Stimulated activated CD8-positive, alpha-beta memory T cell treated with anti-CD3 and anti-CD28 coated beads, Interleukin-15, amount 100 ng/mL, for 48 hours (primary cell): ENCODE measurements at regions not wholly inside any gene's neighbourhood (a gene's known extent, or its start where the extent isn't known, plus 50 kb on each side); places are given as distances from the start of the nearest gene placed in this dataset.
"Not testable (repeated sequence)": the region's sequence is repeated elsewhere in the genome, so short reads cannot be mapped to it uniquely, and the experiment has no call there.

Source experiments
- DNase-seq, 2 donors: peaks; one replicate each; pipeline ENCODE4 v3.0.0-alpha.2; 2020; ENCODE audit warnings: low read depth in 2 of 2

DNA sequence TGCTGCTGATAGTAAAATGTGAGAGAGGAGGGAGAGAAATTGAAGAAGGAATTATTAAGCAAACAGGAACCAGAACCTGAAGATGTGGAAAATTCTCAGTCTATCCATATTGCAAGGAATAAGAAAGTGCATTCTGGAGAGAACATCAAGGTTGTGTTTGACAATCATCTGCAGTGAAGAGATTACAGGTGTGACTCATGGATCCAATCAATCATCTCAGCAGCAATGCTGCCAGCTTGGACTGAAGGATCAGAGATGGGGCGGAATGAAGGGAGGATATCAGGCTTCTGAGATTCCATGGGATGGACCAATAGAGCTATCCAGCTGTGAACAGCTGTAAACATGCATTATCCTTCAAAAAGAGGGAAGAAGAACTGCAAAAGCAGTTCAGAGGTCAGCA is 247.3 kb downstream of the LPIN1 start:
- DNase-seq = no peak

DNA sequence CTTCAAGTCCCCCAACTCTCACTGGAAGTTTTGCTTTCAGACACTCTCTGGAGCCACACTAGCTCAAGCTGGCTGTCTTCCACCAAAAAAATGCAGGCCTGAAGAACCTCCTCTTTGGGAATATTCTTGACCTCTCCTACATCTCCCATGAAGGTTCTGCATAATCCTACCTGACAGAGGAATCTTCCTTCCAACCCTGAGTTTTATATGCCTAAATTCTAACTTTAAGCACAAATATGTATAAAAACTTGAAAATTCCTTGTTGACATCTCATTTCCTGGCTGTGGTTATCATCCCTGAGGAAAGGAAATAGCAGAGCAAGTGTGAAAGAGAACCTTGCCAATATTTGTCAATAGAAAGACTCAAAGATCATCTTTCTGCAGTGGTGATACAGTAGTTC is 249.0 kb downstream of the LPIN1 start:
- no peak for DNase-seq

DNA sequence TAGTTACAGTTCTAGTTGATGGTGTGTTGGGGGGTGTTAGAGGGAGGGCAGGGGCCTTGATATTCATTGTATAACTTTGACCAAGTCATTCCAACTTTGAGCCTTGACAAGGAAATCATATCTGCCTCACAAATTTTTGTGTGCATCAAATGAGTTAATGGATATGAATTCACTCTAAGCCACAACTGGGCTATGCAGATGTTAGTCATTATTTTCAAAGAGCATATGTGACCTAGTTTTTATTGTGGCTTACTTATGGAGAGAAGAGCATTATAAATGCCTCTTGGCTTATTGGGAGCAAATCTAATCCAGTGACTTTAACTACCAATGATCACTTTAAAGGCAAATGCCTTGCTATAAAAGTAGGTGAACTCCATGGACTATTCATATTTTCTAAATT is 250.2 kb downstream of the LPIN1 start:
- no peak for DNase-seq

DNA sequence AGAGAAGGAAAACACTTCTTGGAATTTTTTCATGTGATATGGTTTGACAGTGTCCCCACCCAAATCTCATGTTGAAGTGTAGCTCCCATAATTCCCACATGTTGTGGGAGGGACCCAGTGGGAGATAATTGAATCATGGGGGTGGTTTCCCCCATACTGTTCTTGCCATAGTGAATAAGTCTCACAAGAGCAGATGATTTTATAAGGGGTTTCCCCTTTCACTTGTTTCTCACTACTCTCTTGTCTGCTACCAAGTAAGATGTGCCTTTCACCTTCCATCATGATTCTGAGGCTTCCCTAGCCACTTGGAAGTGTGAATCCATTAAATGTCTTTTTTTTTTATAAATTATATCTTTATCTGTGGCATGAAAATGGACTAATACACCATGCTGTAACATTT is 250.7 kb downstream of the LPIN1 start:
- DNase-seq = no peak

DNA sequence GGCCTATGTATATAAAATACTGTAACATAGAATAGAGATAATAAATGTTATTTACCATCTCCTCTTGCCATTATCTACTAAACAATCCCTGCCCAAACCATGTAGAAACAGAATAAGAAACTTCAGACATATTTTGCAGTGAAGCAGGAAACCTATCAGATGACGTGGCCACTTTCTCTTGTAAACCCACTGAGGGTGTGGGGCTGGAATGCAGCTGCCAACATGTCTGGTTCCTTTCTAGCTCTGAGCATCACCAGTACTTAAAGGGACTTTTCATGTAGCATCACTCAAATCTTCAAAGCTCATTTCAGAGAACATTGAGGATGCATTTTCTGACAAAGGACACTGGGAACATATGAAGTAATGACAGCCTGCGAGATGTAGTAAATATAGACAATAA is 251.8 kb downstream of the LPIN1 start:
- no peak for DNase-seq

DNA sequence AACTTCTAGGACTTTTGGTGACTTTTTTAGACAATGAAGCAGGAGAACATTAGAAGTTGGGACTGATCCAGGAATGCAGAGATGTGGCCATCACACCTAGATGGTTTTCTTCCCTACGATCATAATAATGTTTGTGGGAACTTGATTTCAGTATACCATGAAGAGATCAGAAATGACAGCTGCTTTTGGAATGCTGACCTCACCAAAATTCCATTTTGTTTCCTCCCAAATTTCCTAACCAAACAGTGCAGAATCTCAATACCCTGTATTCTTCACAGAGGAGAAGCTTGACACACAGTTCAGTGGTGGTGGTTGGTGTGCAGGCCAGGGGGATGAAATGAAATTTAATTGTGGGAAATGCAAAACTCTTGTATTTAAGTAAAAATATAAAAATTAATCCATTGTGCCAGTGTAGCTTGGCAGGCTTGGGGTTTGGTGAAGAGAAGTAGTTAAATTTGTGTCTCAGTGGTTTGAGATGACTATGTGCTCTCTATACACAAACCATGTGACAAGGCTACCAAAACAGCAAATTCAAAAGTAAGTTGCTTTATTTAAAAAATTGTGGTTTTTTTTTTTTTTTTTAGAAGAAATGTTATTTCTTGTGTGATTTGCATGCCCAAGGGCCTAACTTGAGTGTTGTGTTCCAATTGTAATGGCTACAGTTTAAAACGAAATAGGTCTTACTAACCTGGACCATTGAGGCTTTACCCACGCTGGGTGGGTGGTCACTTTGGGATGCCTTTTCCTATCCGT is 252.4 kb downstream of the LPIN1 start:
- DNase-seq = no peak

DNA sequence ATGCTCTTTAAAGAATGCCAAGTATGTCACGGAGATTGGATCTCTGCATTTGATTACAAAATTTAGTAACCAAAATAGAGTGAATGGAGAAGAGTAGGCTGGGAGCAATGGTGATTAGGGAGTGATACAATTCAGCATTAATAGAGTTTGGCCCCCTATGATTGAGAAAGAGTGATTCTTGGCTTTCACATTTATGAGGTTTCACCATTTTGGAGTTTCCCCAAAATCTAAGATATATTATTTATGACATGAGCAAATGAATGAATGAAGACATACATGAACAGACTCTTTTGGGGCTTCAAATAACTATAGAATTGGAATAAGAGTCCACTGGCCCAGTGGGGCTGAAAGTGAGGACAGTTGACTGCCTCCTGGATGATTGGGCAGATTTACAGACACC is 255.2 kb downstream of the LPIN1 start:
- DNase-seq = no peak

DNA sequence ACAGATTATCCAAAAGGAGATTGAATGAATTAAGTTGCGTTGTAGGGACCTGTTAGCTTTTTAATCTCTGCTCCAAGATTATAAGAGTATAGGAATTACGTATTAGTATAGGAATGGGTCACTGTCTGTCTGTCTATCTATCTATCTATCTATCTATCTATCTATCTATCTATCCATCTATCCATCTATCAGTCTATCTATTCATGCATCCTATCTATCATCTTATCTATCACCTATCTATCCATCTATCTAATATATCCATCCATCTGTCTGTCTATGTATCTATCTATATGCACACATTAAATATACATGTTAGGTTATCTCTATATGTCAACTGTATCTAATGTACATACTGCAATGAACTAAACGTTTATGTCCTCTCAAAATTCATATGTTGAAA is 255.8 kb downstream of the LPIN1 start:
- no peak for DNase-seq

DNA sequence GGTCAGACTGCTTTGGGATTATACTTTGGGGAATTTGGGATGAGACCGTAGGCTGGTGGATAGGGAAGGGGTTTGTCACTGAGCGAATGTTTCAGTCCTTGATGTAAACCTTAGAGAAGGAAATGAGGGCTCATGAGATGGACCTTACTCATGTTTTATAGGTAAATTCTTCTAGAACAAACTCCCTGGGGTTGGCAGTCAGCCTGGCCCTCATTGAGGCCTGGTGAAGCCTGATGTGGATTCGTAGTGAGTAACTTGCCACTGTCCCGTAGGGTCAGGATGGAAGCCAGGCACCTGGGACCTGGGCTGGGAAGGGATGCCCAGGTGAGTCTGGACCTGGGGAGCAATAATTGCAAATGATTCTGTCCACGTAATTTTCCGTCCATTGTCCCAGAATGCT is 258.3 kb downstream of the LPIN1 start:
- DNase-seq = no peak

DNA sequence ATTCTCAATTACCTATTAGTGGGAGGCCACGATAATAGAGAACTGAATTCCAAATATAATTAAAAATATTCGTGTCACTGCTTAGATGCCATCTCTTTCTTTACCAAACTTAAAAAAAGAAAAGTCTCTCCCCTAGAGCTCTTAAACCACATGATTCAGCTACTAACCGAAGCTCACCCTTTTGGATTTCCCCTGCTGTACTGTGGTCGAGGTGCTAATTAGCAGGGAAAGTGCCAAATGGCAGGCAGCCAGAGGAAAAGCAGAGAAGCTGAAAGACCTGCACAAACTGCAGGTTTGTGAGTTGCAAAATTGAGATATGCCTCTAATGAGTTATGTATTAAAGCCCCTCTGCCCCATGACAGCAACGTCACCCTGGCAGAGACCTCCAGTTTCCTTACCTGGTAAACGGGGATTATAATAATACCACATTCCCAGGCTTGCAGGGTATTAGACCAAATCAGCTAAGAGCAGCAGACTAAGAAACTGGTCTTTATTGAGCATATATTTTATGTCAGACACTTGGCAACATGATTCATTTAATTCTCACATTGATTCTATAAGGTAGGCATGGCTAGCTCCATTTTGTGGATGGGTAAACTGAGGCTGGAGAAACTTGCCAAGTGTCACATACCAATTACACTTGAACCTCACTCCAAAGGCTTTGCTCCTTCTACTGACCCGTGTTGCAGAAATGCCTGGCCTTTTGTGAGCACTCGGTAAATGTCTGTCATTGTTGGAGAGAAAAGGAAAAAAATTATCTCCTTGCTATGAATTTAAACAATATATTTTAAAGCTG is 259.7 kb downstream of the LPIN1 start:
- DNase-seq = peak; percentile 57

DNA sequence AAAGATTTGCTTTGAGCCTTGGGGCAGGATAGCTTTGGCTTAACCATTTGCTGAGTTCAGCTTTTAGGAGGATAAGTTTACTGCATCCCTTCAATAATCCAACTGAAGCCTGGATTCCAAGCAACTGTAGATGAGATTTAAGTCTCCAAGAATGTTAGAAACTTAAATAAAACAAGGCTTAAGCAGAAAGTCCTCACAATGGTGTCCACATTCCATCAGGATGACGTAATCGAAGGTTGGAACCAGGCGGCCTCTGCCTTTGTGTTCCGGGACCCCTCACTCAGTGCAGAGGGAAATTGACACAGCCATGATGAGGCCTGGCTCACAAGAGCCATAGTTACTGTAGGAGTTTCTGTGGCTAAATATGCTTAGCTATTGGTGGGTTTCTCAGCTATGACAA is 260.4 kb downstream of the LPIN1 start:
- no peak for DNase-seq

DNA sequence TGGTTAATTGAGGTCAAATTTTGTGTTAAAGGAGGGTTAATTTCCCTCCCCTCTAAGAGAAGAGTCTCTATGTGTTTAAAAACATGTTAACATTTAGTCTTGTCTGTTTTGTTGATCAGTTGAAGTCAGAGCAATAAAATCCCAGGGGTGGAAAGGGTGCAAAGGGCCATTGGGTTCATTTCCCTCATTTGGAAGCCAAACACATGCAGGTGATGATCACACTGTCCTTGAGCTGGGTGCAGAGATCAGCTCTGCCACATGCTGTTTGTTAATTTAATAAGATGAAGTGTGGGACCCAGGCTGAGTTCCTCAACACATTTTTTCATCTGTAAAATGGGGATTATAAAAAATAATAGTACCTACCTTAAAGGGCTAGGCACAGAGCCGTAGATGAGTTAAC is 260.9 kb downstream of the LPIN1 start:
- no peak for DNase-seq

DNA sequence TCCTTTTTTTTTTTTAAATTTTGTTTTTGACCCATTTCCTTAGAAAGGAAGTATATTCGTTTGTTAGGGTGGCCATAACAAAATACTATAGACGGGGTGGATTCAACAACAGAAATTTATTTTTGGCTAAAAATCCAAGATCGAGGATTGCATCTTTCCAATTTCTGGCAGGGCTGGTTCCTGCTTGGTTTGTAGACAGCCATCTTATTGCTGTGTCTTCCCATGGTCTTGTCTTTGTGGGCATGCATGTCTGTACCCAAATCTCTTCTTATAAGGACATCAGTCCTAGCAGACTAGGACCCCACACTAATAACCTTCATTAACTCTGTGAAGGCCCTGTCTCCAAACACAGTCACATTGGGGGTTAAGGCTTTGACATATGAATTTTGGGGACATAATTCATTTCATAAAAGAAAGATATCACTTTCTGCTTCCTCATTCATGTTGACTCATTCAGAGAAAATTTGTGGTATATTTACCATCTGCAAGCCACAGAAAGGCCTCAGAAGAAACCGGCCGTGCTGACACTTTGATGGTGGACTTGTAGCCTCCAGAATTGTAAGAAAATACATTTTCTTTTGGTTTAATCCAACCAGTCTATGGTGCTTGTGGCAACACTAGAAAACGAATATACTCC is 262.1 kb downstream of the LPIN1 start:
- DNase-seq = peak in 1 of 2 donors; percentile 1

DNA sequence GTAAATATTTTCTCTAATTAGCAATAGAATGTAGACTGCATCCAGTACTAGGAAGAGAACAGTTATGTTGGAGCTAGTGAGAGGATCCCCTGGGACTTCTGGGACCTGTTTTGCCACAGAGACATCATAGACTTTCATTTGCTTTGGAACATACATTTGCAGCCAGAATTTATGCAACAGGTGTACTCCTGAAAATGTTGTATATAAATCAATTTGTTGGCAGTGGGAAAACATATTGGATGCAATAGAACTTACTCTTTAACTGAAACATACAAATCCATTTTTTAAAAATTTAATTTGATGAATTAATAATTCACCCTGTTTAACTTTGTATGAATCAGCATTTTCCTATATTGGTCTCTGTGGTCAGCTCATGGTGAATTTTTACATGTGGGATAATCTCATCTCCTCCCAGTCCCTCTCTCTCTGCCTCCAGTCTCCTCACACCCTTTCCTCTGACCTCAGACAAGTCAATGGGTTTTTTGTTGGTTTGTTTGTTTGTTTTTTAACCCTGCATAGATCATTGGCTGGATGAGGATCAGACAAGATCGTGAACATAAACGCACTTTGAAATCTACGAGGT is 263.0 kb downstream of the LPIN1 start:
- DNase-seq = no peak

DNA sequence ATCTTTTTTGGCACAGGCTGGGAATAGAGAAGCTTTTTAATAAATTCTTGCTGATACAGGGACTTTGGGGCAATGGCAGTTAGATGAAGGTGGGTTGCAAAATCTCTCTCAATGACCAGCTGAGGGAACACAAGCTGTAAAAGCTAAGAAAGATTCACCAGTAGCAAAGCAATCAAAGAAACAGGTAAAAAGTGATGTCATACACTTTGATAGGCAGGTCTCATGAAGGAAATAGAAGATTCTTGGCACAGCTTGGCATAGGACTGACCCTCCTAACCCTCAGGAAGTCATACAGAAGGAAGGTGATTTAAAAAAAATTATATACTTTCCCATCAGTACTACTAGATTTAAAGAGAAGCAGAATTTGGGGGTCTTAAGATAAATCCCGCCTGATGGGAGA is 263.6 kb downstream of the LPIN1 start:
- DNase-seq = no peak

DNA sequence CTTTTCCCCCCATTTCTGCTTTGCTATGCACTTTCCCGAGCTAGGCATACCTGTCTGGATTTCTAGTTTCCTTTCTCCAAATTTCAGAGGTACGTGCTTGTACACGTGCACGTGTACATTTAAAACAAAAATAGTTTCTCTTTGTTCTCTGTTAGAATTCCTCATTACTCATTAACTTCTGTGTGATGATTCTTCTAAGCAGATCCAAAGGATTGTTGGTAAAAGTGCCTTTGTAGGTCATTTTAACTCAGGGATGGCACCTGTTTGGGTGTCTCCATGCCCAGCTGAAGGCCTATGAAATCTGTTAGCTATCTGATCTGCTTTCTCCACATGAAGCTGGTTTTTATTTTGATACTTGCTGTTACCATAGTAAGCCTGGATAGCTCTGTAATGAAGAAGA is 264.3 kb downstream of the LPIN1 start:
- no peak for DNase-seq

DNA sequence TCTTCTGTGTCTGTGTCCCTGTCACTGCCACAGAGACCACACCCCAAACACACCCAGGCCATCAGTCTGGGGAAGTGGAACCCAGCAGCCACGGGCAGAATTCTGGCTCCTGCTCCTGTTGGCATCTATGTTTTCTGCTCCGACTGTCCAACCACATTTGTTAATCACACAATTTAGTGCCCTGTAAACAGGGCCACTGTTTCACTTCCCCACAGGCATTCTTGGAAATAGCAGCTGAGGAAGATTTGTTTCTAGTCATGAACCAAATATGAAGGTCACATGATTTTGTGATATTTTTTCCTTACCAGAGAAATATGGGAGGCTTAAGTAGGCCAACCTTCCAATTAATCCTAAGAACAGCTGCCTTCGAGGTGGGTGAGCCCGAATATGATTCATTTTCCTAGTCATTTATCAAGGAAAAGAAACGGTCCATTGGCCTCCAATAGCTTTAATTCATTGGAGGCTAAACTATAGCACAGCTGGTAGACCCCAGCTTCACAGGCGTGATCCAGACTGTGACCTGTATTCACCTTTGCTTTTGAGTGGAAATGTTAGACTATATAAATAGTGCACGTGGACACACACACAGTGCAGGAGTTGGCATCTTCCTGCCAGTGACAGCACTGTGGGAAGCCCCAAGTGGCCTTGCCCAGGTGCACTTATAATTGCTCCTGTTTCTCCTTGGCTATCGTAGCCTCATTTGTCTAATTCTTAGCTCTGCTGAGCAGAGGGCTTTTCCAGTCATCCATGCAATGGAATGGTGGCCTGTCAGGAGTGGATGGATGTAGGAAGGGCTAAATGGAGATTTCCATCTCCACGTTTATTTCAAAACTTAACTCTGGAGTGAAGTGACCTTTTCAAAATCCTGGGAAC is 267.9 kb downstream of the LPIN1 start:
- no peak for DNase-seq

DNA sequence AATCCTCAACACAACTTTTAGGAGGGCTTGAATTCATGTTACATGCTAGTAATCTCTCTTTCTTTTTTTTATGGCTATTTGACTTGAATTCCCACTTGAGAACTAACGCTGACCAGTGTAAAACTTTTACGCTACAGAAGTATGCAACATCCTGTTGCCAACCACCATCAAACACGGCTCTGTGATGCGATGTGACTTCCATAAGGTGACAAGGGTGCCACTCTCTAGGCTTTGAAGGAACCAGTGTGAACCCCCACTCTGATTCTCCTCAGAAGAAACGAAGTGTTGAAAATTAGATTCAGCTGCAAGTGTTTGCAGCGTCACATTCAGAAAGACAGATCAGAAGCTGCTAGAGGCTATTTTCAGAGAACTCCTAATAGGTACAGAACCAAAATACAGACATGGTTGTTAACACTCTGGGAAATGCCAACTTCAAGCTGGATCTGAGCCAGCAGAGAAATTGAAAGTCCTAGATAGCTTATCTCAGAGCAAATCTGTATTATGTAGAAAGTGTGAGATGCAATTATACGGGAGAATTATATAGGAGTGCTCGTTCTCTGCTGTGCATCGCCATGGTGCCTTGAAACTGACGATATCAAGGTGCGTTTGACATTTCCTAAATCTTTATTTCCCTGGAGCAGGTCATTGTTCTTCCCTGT is 271.2 kb downstream of the LPIN1 start:
- no peak for DNase-seq

DNA sequence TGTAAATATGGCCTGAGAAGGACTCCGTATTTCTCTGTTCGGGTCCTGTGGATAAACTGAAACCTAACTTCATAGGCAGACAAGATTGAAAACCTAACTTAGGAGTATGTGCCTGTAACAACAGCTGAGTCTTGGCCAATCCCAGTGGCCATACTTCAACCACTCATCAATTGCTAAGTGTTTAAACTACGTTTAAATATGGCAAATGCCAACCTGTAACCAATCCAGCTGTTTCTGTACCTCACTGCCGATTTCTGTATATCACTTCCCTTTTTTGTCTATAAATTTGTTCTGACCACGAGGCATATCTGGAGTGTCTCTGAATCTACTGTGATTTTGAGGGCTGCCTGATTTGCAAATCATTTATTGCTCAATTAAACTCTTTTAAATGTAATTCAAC is 272.3 kb downstream of the LPIN1 start:
- DNase-seq = not testable (repeated sequence)

DNA sequence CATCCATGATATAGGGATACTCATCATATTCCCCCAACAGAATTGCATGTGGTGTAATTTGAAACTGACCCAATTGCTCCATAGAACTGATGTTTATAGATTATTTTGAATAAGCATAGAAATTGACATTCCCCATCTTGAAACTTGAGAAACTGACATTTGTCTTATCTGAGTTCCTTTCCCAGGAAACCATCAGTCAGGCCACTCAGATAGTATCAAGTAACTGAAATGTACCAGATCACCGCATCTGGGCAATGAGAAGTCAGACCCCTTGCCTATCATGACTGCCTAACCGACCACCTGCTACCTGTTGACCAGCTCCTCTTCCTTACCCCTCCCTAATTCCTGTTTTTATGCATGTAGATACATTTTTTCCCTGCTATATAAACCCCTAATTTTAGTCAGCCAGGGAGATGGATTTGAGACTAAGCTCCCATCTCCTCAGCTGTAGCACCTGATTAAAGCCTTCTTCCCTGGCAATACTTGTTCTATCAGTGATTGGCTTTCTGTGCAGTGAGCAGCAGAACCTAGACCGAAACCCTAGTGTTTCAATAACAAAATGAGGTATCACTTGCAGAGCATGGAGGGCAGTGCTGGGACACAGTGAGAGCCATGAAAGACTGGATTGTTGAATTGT is 274.5 kb downstream of the LPIN1 start:
- DNase-seq = no peak
